ENCODE measurements at regions not wholly inside any gene's neighbourhood (a gene's known extent, or its start where the extent isn't known, plus 50 kb on each side); places are given as distances from the start of the nearest gene placed in this dataset.
A peak's percentile ranks its signal among the peaks of the same experiment; 100 is the strongest.
"Not testable (repeated sequence)": the region's sequence is repeated elsewhere in the genome, so short reads cannot be mapped to it uniquely, and the experiment has no call there.

GRCh38 chr3:151593928-151594327, 133.1 kb upstream of the IGSF10 start:
- DNase-seq: no peak

- DNase-seq: peak; percentile 41
Observed at GRCh38 chr3:151592287-151592686, 131.4 kb upstream of the IGSF10 start.

- no peak for DNase-seq
Observed at GRCh38 chr3:151591441-151591840, 130.6 kb upstream of the IGSF10 start.

- DNase-seq: no peak
Observed at GRCh38 chr3:151589311-151589710, 128.4 kb upstream of the IGSF10 start.

- not testable (repeated sequence) for DNase-seq
Observed at GRCh38 chr3:151587659-151588058, 126.8 kb upstream of the IGSF10 start.

GRCh38 chr3:151584566-151584965, 123.7 kb upstream of the IGSF10 start:
- no peak for DNase-seq

- DNase-seq: no peak
Observed at GRCh38 chr3:151581035-151581434, 120.2 kb upstream of the IGSF10 start.

- DNase-seq: no peak
Observed at GRCh38 chr3:151580591-151580990, 119.7 kb upstream of the IGSF10 start.

GRCh38 chr3:151579571-151580270, 118.9 kb upstream of the IGSF10 start:
- no peak for DNase-seq

- DNase-seq: no peak
Observed at GRCh38 chr3:151578495-151578894, 117.6 kb upstream of the IGSF10 start.

- no peak for DNase-seq
Observed at GRCh38 chr3:151576511-151577137, 115.8 kb upstream of the IGSF10 start.

- DNase-seq: peak; percentile 63
Observed at GRCh38 chr3:151568184-151568583, 107.3 kb upstream of the IGSF10 start.

- no peak for DNase-seq
Observed at GRCh38 chr3:151567477-151567876, 106.6 kb upstream of the IGSF10 start.

- DNase-seq: no peak
Observed at GRCh38 chr3:151564261-151564660, 103.4 kb upstream of the IGSF10 start.

GRCh38 chr3:151563305-151563704, 102.4 kb upstream of the IGSF10 start:
- no peak for DNase-seq

- no peak for DNase-seq
Observed at GRCh38 chr3:151562891-151563290, 102.0 kb upstream of the IGSF10 start.

- no peak for DNase-seq
Observed at GRCh38 chr3:151561878-151562277, 101.0 kb upstream of the IGSF10 start.

GRCh38 chr3:151560738-151561137, 99.9 kb upstream of the IGSF10 start:
- DNase-seq: no peak

GRCh38 chr3:151559736-151560135, 98.9 kb upstream of the IGSF10 start:
- DNase-seq: no peak

GRCh38 chr3:151558661-151559060, 97.8 kb upstream of the IGSF10 start:
- no peak for DNase-seq

- DNase-seq: no peak
Observed at GRCh38 chr3:151557068-151557840, 96.4 kb upstream of the IGSF10 start.

- DNase-seq: no peak
Observed at GRCh38 chr3:151556596-151556995, 95.7 kb upstream of the IGSF10 start.

- no peak for DNase-seq
Observed at GRCh38 chr3:151555523-151555922, 94.7 kb upstream of the IGSF10 start.

GRCh38 chr3:151553888-151554287, 93.0 kb upstream of the IGSF10 start:
- no peak for DNase-seq

Measured in COR-L47 (cell line).